Panc1 (cell line): ENCODE measurements at regions not wholly inside any gene's neighbourhood (a gene's known extent, or its start where the extent isn't known, plus 50 kb on each side); places are given as distances from the start of the nearest gene placed in this dataset.

Source experiments
- CTCF ChIP-seq: fragments of 450-650 bp; IDR thresholded peaks from 2 replicates; pipeline ENCODE4 v1.5.1; 2017; ENCODE audit warnings: mild to moderate bottlenecking
- REST ChIP-seq, 2 experiments: IDR thresholded peaks; 2 replicates each; pipeline ENCODE4 v1.6.1; 2011 to 2012; ENCODE audit warnings: low read depth in 2 of 2, control low read depth in 1 of 2, low read length in 1 of 2, mild to moderate bottlenecking in 1 of 2, moderate library complexity in 1 of 2; ENCODE audit not compliant: insufficient read depth in 1 of 2

- TF ChIP-seq CTCF: no peak
- no peak for TF ChIP-seq REST (IDR thresholded peaks at IDR 0.05; ENCODE audit: insufficient read depth in 1 of 2, low read depth in 2 of 2, low read length in 1 of 2)
Measured at GRCh38 chr12:93200291-93200917, 177.3 kb upstream of the NUDT4 start.
